ENCODE measurements at regions not wholly inside any gene's neighbourhood (a gene's known extent, or its start where the extent isn't known, plus 50 kb on each side); places are given as distances from the start of the nearest gene placed in this dataset.

DNA sequence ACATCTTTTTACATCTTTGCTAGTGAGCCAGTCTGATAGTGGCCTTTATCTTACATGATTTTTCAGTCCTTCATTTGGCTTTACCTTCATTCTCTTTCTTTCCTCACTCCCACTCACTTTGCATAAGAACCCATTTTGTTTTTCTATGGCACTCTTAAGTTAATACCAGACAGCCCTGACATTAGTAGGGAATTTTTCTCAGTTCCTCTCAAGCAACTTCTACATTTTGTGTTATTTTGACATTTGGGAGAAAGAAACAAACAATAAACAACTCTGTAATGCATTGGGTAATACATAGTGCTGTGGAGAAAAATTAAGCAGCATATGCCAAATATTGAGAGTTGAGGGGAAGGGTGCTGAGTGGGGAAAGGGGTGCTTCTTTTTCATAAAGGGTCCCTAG lies 524.1 kb upstream of the JAG1 start (continued):
- no peak for TF ChIP-seq ELK1 (IDR thresholded peaks at IDR 0.05; ENCODE audit: borderline replicate concordance, low read depth, low read length)

DNA sequence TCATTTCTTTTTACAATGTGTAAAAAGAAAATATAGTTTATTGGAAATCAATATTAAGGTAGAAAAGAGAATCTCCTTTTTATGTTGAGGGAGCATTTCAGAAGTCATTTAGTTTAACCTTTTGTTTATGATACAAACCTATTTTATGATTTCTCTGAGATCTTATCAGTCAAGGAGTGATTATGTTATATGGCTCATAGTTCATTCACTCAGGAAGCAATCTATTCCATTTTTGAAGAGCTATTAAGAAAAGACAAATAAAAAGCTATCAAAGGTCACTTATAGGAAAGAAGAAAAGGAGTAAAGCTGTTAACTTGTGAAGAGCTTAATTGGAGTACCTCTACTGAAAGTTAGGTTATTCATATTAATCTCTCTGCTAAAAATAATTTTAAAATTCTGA lies 526.6 kb upstream of the JAG1 start:
- in situ Hi-C loops (cut with MboI; ENCODE audit: low sequenced_read_pairs), result no loop called here

More for the DNA sequence above, 526.6 kb upstream of the JAG1 start:
- no peak for TF ChIP-seq ELK1 (IDR thresholded peaks at IDR 0.05; ENCODE audit: borderline replicate concordance, low read depth, low read length)
- TF ChIP-seq MXI1 (IDR thresholded peaks at IDR 0.05; ENCODE audit: borderline replicate concordance, low read depth, low read length), result no peak
- TF ChIP-seq CEBPB (IDR thresholded peaks at IDR 0.05; ENCODE audit: low read depth, low read length), result no peak
- no peak for TF ChIP-seq SMC3 (IDR thresholded peaks at IDR 0.05; ENCODE audit: low read depth, low read length)
- TF ChIP-seq NFE2L2 (IDR thresholded peaks at IDR 0.05; ENCODE audit: low read depth, low read length), result no peak
- TF ChIP-seq CHD1 (IDR thresholded peaks at IDR 0.05; ENCODE audit: low read depth, low read length), result no peak
- no peak for TF ChIP-seq USF2 (IDR thresholded peaks at IDR 0.05; ENCODE audit: low read depth, low read length)
- no peak for TF ChIP-seq BHLHE40 (IDR thresholded peaks at IDR 0.05; ENCODE audit: low read depth, low read length)
- TF ChIP-seq RFX5 (IDR thresholded peaks at IDR 0.05; ENCODE audit: low read depth, low read length), result no peak
- TF ChIP-seq RCOR1 (IDR thresholded peaks at IDR 0.05; ENCODE audit: insufficient replicate concordance, low read length), result no peak
- TF ChIP-seq MAZ (IDR thresholded peaks at IDR 0.05; ENCODE audit: borderline replicate concordance, low read depth, low read length), result no peak
- no peak for TF ChIP-seq POLR2A (IDR thresholded peaks at IDR 0.05; ENCODE audit: low read depth, low read length)
- no peak for TF ChIP-seq RAD21 (IDR thresholded peaks at IDR 0.05; ENCODE audit: low read length)
- Histone ChIP-seq H4K5ac (ENCODE audit: low read depth, low read length) (no peak overlapping the region), H3K56ac (ENCODE audit: extremely low read depth, insufficient read depth, low read length) (no peak overlapping the region), H2BK20ac (ENCODE audit: low read depth, low read length) (no peak overlapping the region), H3K9ac (ENCODE audit: low read depth, low read length) (no peak overlapping the region), H3K4me1 (ENCODE audit: control insufficient read depth, insufficient read depth, low read length) (peaks cover 7% of the 10 kb centered on the region; the same call in 1 of the 2 replicates), H3K9me1 (ENCODE audit: insufficient read depth, low read length) (0 out of 2 replicates have a peak, but pooled peaks cover 7% of the 10 kb centered on the region), H3K23ac (ENCODE audit: low read depth, low read length) (no peak overlapping the region), H3K14ac (replicated peaks; ENCODE audit: low read depth, low read length) (no peak overlapping the region), H2AFZ (replicated peaks; ENCODE audit: low read length, poor library complexity) (no peak overlapping the region), H3K18ac (ENCODE audit: low read depth, low read length) (no peak overlapping the region), H3K4me3 (ENCODE audit: insufficient read depth, low read depth, low read length) (no peak overlapping the region), H4K91ac (ENCODE audit: insufficient read depth, low read depth, low read length) (no peak overlapping the region), H2BK120ac (ENCODE audit: low read depth, low read length) (no peak overlapping the region), H3K27ac (ENCODE audit: insufficient read depth, low read length) (no peak overlapping the region), H3K4me2 (ENCODE audit: low read depth, low read length) (no peak overlapping the region), H4K8ac (ENCODE audit: low read depth in 2 of 2, low read length in 2 of 2) (no peak overlapping the region), H3K4ac (ENCODE audit: low read depth, low read length) (no peak overlapping the region), H2AK5ac (ENCODE audit: low read depth, low read length) (no peak overlapping the region), H3K36me3 (ENCODE audit: control insufficient read depth, insufficient read depth, low read length) (no peaks in the 10 kb centered on the region), H4K20me1 (ENCODE audit: insufficient read depth, low read length) (no peaks in the 10 kb centered on the region), H3K9me3 (ENCODE audit: control insufficient read depth, insufficient read depth, low read length) (no peaks in the 10 kb centered on the region), H2BK15ac (ENCODE audit: low read depth, low read length) (no peak overlapping the region), H2AK9ac (replicated peaks; ENCODE audit: low read depth, low read length, poor library complexity) (no peak overlapping the region), H3K79me1 (ENCODE audit: low read depth in 1 of 2, low read length in 2 of 2) (no peaks in the 10 kb centered on the region), H3K27me3 (ENCODE audit: control insufficient read depth, insufficient read depth, low read length) (no peaks in the 10 kb centered on the region), H2BK5ac (ENCODE audit: low read depth, low read length, poor library complexity, severe bottlenecking) (no peak overlapping the region)
- ChIA-PET POLR2A (ENCODE audit: unreplicated experiment) (no interaction called here), CTCF (interaction anchor here (0.6 kb wide), 1 partner anchor 104 kb away, joined by 3 read pairs; no protein-coding TSS in a partner anchor)
- no peak for DNase-seq
- intact Hi-C loops (cut with micrococcal nuclease), result loop anchor here (10.0 kb wide), 1 partner anchor 276 kb away; no protein-coding TSS in a partner anchor
- dilution Hi-C loops (cut with HindIII; ENCODE audit: low sequenced_read_pairs, unreplicated experiment), result no loop called here
- no TSS peak for BruUV-seq (replicated peaks)
- ATAC-seq (ENCODE audit: low read depth), result no peak
